ENCODE measurements at regions not wholly inside any gene's neighbourhood (a gene's known extent, or its start where the extent isn't known, plus 50 kb on each side); places are given as distances from the start of the nearest gene placed in this dataset.

DNA sequence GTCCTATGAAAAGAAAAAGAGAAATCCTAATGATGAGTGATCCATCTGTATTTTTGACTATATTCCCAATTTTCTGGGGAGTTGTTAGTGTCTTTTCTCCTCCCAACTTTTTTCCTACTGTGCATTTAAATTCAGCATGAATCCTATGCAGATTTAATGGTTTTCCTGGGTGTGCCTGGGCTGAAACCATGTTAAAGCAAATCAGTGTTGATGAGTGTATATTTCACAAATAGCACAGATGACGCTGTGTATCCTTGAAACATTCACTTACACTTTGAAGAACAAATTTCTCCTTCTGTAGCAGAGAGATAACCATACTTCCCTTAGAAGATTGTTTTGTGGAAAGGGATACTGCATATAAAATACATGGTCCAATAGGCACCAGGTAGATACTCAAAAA is 114.3 kb downstream of the TRIB2 start (continued):
- TF ChIP-seq, protein P1, sequence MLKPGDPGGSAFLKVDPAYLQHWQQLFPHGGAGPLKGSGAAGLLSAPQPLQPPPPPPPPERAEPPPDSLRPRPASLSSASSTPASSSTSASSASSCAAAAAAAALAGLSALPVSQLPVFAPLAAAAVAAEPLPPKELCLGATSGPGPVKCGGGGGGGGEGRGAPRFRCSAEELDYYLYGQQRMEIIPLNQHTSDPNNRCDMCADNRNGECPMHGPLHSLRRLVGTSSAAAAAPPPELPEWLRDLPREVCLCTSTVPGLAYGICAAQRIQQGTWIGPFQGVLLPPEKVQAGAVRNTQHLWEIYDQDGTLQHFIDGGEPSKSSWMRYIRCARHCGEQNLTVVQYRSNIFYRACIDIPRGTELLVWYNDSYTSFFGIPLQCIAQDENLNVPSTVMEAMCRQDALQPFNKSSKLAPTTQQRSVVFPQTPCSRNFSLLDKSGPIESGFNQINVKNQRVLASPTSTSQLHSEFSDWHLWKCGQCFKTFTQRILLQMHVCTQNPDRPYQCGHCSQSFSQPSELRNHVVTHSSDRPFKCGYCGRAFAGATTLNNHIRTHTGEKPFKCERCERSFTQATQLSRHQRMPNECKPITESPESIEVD (tag by site-specific recombination; IDR thresholded peaks at IDR 0.05) = no peak
- TF ChIP-seq ZNF514 (tag by site-specific recombination; IDR thresholded peaks at IDR 0.05) (no peak), ZNF670 (tag by site-specific recombination; IDR thresholded peaks at IDR 0.05; ENCODE audit: low read depth) (no peak), FEZF1 (tag by site-specific recombination; IDR thresholded peaks at IDR 0.05) (no peak)
- TF ChIP-seq, protein P2, sequence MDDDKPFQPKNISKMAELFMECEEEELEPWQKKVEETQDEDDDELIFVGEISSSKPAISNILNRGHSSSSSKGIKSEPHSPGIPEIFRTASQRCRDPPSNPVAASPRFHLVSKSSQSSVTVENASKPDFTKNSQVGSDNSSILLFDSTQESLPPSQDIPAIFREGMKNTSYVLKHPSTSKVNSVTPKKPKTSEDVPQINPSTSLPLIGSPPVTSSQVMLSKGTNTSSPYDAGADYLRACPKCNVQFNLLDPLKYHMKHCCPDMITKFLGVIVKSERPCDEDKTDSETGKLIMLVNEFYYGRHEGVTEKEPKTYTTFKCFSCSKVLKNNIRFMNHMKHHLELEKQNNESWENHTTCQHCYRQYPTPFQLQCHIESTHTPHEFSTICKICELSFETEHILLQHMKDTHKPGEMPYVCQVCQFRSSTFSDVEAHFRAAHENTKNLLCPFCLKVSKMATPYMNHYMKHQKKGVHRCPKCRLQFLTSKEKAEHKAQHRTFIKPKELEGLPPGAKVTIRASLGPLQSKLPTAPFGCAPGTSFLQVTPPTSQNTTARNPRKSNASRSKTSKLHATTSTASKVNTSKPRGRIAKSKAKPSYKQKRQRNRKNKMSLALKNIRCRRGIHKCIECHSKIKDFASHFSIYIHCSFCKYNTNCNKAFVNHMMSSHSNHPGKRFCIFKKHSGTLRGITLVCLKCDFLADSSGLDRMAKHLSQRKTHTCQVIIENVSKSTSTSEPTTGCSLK (tag by site-specific recombination; IDR thresholded peaks at IDR 0.05) = no peak
- TF ChIP-seq, protein P3, sequence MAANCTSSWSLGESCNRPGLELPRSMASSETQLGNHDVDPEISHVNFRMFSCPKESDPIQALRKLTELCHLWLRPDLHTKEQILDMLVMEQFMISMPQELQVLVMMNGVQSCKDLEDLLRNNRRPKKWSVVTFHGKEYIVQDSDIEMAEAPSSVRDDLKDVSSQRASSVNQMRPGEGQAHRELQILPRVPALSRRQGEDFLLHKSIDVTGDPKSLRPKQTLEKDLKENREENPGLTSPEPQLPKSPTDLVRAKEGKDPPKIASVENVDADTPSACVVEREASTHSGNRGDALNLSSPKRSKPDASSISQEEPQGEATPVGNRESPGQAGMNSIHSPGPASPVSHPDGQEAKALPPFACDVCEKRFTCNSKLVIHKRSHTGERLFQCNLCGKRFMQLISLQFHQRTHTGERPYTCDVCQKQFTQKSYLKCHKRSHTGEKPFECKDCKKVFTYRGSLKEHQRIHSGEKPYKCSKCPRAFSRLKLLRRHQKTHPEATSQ (tag by site-specific recombination; IDR thresholded peaks at IDR 0.05) = no peak

DNA sequence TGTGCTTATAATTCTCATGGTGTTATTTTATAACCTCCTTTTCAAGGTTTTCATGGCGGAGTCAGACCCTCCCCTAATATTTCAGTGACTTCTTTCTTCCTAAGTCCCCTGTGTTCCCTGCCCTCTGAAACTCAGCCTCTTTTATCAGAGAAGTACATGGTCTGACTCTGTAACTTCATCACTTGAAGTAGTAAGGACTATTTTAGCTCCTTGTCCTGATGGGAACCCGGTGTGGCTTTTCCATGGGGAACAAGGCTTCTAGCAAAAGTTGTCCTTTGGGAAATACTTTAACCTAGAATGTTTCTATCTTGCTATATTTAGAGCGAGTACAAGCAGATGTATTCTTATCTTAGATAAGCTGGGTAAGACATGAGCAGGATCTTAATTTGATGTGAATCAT is 117.5 kb downstream of the TRIB2 start:
- CTCF ChIA-PET = interaction anchor here (0.7 to 1.3 kb wide), 2 partner anchors 9 to 173 kb away, joined by 3 to 5 read pairs; no protein-coding TSS in a partner anchor
- POLR2A ChIA-PET = no interaction called here
- H3K4me3 ChIP-seq (ENCODE audit: low read depth, low read length) = no peak overlapping the region
- no peaks in the 10 kb centered on the region for H3K36me3 ChIP-seq (ENCODE audit: control insufficient read depth in 2 of 2, insufficient read depth in 1 of 2, low read length in 2 of 2)
- no peaks in the 10 kb centered on the region for H3K4me1 ChIP-seq (ENCODE audit: control insufficient read depth, insufficient read depth, low read length)
- no peak overlapping the region for H3K27ac ChIP-seq (ENCODE audit: extremely low read depth, low read depth, low read length)
- no peak for TF ChIP-seq ZXDB (tag by site-specific recombination; IDR thresholded peaks at IDR 0.05)
- TF ChIP-seq ZBTB1 (tag by site-specific recombination; IDR thresholded peaks at IDR 0.05) = no peak
- no peak for TF ChIP-seq ZNF76 (tag by site-specific recombination; IDR thresholded peaks at IDR 0.05; ENCODE audit: borderline replicate concordance, low read depth)
- no peak for TF ChIP-seq ZNF561 (tag by site-specific recombination; IDR thresholded peaks at IDR 0.05; ENCODE audit: borderline replicate concordance)
- no peaks in the 10 kb centered on the region for H3K9me3 ChIP-seq (ENCODE audit: control insufficient read depth, insufficient read depth, low read depth, low read length)

DNA sequence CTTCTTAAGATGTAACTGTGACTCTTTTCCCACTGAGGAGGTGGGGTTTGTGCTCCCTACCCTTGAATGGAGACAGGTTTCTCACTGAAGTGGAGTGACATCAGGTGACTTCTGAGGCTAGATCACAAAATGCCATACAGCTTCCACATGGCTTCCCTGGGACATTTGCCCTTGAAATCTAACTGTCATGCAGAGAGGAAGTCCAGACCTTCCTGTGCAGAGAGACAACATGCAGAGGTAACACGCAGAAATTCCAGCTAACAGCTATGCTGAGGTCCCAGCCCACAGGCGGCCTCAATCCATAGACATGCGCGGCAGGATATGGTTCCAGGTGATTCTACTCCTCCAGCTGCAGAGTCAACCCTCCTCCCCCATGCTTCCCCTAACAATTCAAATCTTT is 119.0 kb downstream of the TRIB2 start:
- TF ChIP-seq ZNF37A (tag by site-specific recombination; IDR thresholded peaks at IDR 0.05) (no peak), OSR2 (tag by site-specific recombination; IDR thresholded peaks at IDR 0.05) (no peak), BCL11B (tag by site-specific recombination; IDR thresholded peaks at IDR 0.05; ENCODE audit: low read depth) (no peak)
- POLR2A ChIA-PET = no interaction called here
- CTCF ChIA-PET = no interaction called here

DNA sequence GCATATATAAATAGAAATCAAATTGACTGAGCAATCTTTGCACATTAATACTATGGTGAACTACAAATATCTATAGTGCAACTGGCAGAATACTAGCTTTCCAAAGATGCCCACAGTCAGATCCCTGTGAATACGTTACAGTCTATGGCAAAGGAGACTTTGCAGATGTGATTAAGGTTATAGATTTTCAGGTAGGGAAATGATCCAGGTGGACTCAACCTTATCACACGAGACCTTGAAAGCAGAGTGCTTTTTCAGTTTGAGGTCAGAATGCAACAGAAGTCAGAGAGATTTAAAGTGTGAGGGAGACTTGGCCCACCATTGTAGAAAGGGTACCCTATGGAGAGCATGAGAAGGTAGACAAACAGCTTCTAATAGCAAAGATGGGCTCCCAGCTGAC is 122.6 kb downstream of the TRIB2 start:
- CTCF ChIA-PET = no interaction called here
- TF ChIP-seq ZNF426 (tag by site-specific recombination; IDR thresholded peaks at IDR 0.05) = no peak
- no peak for TF ChIP-seq EGR2 (tag by site-specific recombination; IDR thresholded peaks at IDR 0.05; ENCODE audit: low read depth)
- TF ChIP-seq ZNF239 (tag by site-specific recombination; IDR thresholded peaks at IDR 0.05) = no peak

More for the DNA sequence above, 119.0 kb downstream of the TRIB2 start:
- Histone ChIP-seq H3K4me3 (ENCODE audit: low read depth, low read length) (no peak overlapping the region), H3K27ac (ENCODE audit: extremely low read depth, low read depth, low read length) (no peak overlapping the region), H3K4me1 (ENCODE audit: control insufficient read depth, insufficient read depth, low read length) (no peaks in the 10 kb centered on the region), H3K9me3 (ENCODE audit: control insufficient read depth, insufficient read depth, low read depth, low read length) (no peaks in the 10 kb centered on the region), H3K36me3 (ENCODE audit: control insufficient read depth in 2 of 2, insufficient read depth in 1 of 2, low read length in 2 of 2) (no peaks in the 10 kb centered on the region)

More for the DNA sequence above, 122.6 kb downstream of the TRIB2 start:
- Histone ChIP-seq H3K4me1 (ENCODE audit: control insufficient read depth, insufficient read depth, low read length) (no peaks in the 10 kb centered on the region), H3K27ac (ENCODE audit: extremely low read depth, low read depth, low read length) (no peak overlapping the region), H3K9me3 (ENCODE audit: control insufficient read depth, insufficient read depth, low read depth, low read length) (no peaks in the 10 kb centered on the region), H3K4me3 (ENCODE audit: low read depth, low read length) (no peak overlapping the region), H3K36me3 (ENCODE audit: control insufficient read depth in 2 of 2, insufficient read depth in 1 of 2, low read length in 2 of 2) (no peaks in the 10 kb centered on the region)
- POLR2A ChIA-PET = no interaction called here
